Non-pigmented ciliary epithelial cell (primary cell): ENCODE measurements at regions not wholly inside any gene's neighbourhood (a gene's known extent, or its start where the extent isn't known, plus 50 kb on each side); places are given as distances from the start of the nearest gene placed in this dataset.

Experiments
- DNase-seq: peaks from one replicate; pipeline ENCODE4 v3.0.0-alpha.2; 2010; ENCODE audit warnings: low read depth

DNA sequence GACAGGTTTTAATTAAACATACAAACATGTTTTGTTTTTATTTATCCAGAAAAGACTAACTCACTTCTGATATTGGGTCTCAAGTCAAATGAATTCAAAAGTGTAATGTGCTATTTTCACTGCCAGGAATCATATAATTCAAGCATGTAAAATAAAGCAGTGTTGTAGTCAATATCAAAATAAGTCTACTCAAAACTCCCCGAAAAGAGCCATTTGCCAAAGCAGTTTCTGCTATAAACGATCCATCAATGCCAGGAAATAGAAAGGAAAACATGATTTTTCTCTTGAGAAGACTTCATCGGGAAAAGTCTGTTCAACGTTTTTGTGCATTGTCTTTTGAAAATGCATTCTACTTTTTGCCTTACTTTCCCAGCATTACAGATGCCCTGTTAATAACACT, 633.3 kb downstream of the FAT4 start:
- DNase-seq = no peak

DNA sequence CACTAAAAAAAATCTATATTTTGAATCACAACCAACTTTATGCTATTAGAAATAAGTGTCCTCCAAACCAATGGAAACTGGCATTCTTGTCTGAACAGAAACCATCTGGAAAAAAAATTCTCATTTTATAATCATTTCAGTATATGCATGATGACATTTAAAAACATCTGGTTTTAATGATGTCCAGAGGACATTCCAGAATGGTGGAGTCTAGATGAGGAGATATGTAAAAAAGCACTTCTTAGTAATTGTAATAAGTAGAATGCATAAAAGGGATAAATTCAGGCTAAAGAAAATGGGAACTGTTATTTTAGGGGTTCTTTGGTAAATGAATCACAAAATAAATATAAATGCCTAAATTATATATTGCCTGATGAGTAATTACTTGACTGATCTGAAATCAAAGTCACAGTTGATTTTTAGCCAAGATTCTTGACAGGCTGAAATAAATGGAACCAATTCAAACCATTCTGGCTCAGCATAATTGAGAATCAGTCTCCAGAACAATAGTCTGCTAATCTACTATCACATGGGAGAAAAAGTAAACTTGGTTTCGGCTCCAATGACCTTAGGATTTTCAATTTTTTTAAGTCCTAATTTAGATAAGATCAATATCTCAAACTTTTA, 636.6 kb downstream of the FAT4 start:
- DNase-seq = no peak

GRCh38 chr4:125952631-125953030, 637.9 kb downstream of the FAT4 start:
- DNase-seq = no peak

DNA sequence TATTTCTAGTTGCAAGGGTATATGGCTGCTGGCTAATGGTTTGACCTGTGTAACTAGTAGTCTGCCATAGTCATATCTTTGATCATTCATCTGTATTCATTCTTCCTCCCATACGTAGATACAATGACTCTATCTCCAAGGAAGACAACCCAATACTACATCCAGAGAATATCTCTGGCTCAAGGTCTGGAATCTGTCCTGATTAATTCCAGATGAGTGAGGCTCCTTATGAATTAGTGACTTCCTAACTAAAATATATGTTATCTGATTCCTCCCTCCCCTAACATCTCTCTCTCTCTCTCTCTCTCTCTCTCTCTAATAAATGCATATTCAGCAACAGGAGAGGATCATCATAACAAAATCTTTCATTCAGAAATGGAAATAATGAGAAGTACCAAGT, 641.5 kb downstream of the FAT4 start:
- no peak for DNase-seq

DNA sequence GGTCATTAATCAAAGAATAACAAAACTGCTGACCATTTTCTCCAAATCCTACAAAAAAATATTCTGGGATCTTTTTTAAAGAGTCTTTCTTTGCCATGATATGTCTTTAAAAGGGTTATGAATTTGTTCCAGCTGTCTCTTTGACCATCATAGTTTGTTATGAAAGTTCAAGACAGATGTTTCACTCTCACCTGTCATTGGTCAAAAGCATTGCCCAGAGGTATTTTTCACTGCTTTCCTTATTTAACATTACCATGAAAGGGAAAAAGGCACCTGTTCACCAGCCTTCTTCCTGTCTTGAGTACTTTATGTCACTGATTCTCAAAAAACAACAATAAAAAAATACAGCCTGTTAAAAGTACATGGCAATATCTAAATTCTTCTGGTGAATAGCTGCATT, 643.8 kb downstream of the FAT4 start:
- no peak for DNase-seq

- DNase-seq = no peak
These were observed 646.9 kb downstream of the FAT4 start for GRCh38 chr4:125961626-125962025.

DNA sequence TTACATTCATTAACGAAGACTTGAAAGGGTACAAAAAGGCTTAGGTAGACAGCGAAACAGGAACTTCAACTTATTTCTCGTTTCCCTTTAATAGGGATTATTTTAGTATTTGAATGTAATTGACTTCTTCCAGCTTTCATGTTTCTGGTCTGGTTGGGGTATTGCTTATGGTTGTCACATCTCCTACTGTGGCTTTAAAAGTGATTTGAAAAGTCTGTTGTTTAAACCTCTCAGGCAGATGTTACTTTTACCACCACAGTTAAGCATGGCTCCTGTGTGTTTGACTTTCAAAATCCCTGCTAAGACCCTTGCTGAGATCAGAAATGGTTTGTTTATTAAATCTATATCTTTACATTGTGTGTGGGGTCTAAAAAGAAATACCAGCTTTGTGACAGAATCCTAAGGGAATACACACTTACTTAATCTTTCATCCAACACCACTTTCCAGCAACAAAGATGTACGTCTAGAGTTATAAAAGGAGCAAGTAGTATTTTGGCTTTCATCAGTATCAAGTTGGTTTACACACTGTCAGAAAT, 661.2 kb downstream of the FAT4 start:
- no peak for DNase-seq

DNA sequence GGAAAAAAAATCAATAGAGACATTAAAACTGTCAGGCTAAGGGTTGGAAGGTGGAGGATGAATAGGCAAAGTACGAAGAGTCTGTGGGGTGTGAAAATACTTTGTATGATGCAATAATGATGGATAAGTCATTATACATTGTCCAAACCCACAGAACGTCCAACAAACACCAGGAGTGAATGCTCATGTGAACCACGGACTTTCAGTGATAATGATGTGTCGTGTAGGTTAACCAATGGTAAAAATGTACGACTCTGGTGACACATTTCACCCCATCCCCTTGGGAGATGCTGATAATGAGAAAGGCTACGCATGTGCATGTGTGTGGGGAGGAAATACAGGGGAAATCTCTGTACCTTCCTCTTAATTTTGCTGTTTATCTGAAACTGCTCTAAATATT, 665.2 kb downstream of the FAT4 start:
- no peak for DNase-seq

- DNase-seq = no peak
These were observed 668.4 kb downstream of the FAT4 start for GRCh38 chr4:125983168-125983567.

DNA sequence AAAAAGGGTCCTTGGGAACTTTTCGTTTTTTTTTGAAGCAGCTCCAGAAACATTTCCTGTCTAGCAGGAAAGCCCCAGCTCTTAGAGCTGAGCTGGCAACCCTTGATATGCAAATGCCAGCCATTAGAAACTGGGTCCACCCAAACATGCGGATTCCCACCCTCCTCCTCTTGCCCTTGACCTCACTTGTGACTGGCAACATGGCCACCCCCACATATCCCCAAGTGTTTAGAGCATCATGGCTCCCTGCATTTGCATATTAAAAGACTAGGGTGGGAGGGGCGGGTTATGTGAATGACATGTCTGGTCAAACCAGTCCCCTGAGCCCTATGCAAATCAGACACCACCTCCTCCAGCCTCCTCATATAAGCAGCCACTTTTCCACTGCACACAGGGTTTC, 671.1 kb downstream of the FAT4 start:
- no peak for DNase-seq

DNA sequence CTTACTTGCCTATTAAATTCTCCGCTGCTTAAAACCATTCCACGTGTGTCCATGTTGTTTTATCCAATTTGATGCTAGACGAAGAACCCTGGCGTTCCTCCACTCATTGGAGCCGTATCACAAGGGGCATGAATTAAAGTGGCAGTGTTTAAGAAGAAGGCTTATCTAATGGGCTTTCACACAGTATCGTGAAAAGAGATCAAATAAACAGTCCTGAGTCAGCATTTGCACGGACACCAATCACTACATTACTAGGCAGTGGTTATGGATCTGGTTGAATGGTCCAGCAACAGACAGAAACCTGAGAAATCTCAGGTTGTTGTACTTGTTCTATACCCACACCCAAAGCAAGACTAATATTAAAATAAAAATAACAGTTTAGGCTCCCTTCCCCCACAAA, 671.6 kb downstream of the FAT4 start:
- DNase-seq = no peak

- no peak for DNase-seq
These were observed 673.7 kb downstream of the FAT4 start for GRCh38 chr4:125988464-125988863.

- DNase-seq = no peak
These were observed 676.6 kb downstream of the FAT4 start for GRCh38 chr4:125991398-125991797.

GRCh38 chr4:125992891-125993290, 678.1 kb downstream of the FAT4 start:
- DNase-seq = no peak

DNA sequence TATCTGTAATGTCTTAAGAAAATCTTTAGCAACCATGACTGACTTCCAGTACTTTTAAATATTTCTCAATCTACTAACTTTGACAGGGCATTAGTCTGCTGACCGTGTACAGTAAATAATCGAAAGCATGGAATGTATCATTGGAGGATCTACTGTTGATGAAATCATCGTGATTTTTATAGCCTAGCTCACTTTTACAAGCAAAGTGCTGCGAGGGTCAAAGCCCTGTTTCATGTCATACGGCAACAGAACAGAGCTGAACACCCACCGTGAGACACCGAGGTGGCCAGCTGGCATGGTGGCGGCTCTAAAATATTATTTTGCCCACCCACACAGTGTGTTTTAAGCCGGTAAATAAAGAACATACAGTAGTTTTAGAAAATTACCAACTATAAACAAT, 679.3 kb downstream of the FAT4 start:
- DNase-seq = no peak

- DNase-seq = no peak
These were observed 679.7 kb downstream of the FAT4 start for GRCh38 chr4:125994430-125994829.

DNA sequence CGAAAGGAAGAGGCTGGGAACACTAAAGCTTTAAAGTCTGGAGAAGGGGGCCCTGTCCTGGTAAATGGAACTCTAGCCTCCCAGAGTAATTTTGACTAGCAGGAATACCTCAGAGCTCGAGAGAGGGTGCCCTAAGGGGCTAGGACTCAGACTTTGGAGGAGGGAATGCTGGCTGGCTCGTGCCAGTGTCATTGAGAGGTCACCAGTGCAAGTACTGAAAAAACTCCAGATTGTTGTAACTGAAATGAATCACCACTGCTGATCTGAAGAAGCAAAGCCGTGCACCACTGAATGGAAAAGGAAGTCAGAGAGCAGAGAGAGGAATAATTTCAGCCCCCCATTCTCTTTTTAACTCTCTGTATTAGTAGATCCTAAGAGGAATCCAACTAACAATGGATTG, 690.2 kb downstream of the FAT4 start:
- peak; percentile 18 for DNase-seq

DNA sequence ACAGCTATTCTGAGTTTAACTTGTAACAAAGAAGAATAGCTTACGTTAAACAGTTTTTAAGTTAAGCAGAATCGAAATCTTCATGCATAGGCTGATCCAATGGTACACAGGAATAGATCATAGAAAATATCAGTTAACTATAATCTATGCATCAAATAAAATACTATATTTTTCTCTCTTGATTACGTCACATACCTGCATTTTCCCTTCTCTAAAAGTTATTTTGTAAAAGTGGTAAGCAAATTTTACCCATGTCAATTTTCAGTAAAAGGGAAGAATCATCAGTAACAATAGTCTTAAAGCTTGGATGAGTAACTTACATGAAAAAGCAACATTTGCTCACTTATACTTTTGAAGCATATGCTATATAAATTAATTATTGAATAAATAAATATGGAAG, 692.4 kb downstream of the FAT4 start:
- DNase-seq = no peak

DNA sequence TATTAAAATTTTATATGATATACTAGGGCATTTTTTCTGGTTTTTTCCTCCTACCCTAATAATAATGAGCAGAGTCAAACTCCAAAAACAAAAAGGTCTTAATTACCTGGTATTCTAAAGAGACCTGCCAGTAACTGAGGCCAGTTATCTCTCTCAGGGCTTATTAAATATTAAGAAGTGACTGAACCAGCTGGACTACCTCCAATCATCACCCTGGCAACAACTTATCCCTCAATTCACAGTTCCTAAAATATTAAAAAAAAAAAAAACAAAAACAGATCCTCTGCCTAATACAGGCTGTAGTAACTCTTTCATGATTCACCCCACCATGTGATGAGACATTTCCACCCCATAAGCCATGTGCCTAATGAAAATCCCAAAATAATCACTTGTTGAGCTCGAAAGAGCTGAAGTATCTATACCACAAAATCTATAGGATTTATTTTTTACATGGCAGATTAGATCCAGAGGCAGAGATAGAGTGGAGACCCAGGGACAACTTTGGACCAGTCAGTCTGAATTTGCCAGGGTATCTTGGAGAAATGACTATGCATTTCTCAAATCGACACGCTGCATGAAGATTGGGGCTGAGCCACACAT, 698.0 kb downstream of the FAT4 start:
- DNase-seq = no peak

DNA sequence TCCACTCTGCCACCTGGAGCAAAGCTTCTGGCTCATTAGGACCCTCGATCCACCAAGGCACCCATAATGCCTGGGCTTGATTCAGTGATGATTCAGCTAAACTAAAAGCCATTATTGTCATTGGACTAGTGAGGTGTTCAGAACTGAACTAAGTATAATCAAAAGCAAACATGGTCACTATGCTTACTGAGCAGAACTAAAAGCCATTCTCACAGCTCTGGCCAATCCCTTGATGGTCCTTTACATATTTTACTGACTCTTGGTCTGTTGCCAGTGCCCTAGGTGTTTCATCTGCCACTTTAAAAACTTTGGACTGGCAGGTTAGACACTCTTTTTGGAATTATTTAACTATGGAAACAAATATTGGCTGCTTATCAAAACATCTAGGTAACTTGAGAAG, 703.5 kb downstream of the FAT4 start:
- DNase-seq = no peak

GRCh38 chr4:126023896-126024295, 709.1 kb downstream of the FAT4 start:
- no peak for DNase-seq

DNA sequence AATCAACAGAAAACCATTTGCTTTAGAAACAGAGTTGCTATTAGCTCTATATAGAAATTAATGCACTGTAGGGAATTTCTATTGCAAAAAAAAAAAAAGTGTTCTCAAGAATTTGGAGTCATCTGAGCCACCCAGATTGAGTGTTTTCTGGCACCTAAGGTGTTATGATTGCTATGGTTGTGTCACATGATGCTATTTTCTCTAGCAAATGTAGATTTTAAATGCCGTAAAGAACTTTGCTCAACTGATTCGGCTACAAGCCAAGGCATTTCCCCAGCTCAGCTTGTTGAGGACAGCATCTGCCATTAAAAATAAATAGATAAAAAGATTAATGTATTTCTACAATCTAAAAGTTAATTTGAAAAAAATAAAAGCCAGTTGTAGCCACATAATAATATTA, 712.8 kb downstream of the FAT4 start:
- DNase-seq = no peak

GRCh38 chr4:126028876-126029275, 714.1 kb downstream of the FAT4 start:
- peak; percentile 20 for DNase-seq

GRCh38 chr4:126037231-126037630, 722.5 kb downstream of the FAT4 start:
- DNase-seq = no peak
